ENCODE measurements at regions not wholly inside any gene's neighbourhood (a gene's known extent, or its start where the extent isn't known, plus 50 kb on each side); places are given as distances from the start of the nearest gene placed in this dataset.

GRCh38 chr3:159246385-159246784 is 444.5 kb downstream of the MFSD1 start:
- TF ChIP-seq, protein P1, sequence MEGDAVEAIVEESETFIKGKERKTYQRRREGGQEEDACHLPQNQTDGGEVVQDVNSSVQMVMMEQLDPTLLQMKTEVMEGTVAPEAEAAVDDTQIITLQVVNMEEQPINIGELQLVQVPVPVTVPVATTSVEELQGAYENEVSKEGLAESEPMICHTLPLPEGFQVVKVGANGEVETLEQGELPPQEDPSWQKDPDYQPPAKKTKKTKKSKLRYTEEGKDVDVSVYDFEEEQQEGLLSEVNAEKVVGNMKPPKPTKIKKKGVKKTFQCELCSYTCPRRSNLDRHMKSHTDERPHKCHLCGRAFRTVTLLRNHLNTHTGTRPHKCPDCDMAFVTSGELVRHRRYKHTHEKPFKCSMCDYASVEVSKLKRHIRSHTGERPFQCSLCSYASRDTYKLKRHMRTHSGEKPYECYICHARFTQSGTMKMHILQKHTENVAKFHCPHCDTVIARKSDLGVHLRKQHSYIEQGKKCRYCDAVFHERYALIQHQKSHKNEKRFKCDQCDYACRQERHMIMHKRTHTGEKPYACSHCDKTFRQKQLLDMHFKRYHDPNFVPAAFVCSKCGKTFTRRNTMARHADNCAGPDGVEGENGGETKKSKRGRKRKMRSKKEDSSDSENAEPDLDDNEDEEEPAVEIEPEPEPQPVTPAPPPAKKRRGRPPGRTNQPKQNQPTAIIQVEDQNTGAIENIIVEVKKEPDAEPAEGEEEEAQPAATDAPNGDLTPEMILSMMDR (IDR thresholded peaks at IDR 0.05; ENCODE audit: poor library complexity): no peak
- no peak for TF ChIP-seq EZH2phosphoT487 (IDR thresholded peaks at IDR 0.05; ENCODE audit: low read depth, severe bottlenecking, unreplicated experiment)
- no peak for TF ChIP-seq EZH2 (IDR thresholded peaks at IDR 0.05; ENCODE audit: borderline replicate concordance)

Data from hepatocyte (in vitro differentiated cells).